GM21619 (cell line): ENCODE measurements at regions not wholly inside any gene's neighbourhood (a gene's known extent, or its start where the extent isn't known, plus 50 kb on each side); places are given as distances from the start of the nearest gene placed in this dataset.

Experiments used
- ATAC-seq: cut with Tn5 transposase; IDR thresholded peaks from one replicate; pipeline ENCODE4 v1.9.1; 2021; ENCODE audit not compliant: unreplicated experiment

GRCh38 chr11:95717314-95717713 lies 72.3 kb downstream of the FAM76B start:
- ATAC-seq, result no peak

GRCh38 chr11:95716266-95716665 lies 73.3 kb downstream of the FAM76B start:
- ATAC-seq, result peak; percentile 11

GRCh38 chr11:95715777-95716241 lies 73.8 kb downstream of the FAM76B start:
- ATAC-seq, result peak; percentile 78

DNA sequence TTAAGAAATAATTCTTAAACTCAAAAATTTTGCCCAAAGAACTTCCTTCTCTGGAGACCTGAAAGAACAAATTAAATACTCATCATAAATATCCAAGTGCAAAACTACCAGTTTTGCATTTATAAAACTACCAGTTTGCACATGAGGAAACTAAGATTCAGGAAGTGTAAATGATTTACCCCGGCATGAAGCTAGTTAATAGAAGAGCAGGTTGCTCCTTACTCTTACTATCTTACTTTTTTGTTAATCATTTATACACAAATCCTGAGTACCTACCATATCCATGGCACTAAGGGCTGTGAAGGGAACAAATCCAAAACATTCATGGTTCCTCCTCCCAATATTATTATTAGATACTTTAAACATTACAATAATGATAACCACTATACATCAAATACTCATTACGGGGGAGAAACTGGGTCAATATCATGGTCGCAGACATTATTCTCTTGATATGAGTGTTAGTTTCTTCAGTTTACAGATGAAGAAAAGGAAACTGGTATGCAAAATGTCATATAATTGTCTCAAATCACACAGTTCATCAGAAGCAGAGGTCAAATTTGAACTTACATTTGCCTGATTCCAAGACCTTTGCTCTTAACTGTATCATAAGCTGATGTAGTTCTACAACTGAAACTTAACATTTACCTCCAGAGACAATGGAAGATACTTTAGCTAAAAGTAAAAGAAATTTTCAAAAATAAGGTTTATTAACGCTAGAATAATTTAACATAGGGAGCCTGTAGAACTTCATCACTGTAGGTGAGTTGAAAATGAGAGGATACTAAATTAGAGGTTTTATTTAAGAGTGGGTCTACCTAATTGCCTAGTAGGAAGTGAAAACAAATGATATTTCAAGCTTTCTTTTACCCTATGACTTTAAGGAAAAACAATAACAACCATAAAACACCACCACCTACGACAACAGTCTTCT lies 74.5 kb downstream of the FAM76B start:
- ATAC-seq, result no peak

DNA sequence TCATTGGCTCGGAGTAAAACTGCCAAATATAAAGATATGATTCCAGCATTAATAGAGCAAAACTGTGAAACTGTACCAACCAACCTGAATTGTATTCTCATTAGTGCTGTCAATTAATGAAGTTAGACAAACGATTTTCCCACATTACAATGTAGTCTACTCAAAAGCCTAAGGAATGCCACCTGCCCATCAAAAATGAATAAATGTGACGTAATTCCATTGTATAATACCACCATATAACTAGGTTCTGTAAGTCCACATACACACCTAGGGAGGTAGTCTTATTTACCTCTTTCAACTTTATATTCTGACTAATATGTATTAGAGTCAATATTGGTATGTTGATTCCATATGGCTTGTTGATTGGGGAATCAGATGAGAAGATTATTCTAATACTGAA lies 76.2 kb downstream of the FAM76B start:
- ATAC-seq, result no peak

- ATAC-seq, result no peak
Observed at GRCh38 chr11:95711945-95712221, 77.7 kb downstream of the FAM76B start.

DNA sequence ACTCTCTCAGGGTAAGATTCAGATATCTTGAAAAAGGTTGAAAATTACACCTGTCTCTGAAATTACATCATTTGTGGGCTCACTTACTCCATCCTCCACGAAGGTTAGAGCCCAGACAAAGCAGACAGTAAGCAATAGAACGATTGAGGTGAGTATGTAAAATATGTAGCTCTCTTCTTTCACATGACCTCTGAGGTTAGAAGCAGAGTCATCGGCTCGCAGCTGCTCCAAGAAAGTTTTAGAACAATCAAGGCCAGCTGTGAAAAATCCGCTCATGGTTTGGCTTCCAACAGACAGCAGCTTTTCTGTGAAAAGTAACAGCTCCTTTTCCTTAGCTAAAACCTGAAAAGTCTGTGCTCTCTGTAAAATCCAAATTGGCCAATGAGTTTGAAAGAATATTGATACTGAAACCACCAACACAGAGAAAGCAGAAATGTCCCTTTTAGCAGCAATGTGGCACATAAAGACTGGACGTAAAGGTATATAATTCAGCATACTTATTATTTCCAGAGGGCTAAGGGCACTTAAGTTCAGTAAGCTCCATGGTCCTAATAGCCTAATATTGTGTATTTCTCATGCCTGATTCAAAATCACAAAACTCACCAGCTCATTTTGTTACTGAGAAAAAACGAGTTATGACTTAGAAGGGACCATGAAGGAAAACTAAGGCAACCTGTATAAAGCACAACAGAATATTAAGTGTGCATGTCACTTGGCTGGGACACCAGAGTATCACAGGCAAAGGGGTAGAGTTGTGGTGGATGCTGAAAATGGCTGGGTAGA lies 78.2 kb downstream of the FAM76B start:
- ATAC-seq, result peak; percentile 38

DNA sequence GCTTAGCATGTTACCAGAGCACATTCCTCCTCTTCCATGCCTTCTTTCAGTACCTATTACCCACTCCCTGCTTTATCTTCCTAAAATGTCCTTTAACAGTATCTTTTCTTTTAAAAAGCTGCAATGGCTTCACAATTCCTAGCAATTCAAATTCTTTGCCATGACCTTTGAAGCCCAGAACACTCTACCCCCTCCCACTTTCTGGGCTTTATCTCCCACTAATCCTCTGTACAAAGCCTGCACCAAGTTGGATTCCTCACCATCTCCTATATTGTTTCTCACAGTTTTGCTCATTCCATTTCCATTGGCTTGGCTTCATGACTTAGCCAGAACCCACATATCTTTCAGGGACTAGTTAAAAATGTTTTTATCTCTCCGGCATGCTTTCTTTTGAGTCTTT lies 80.9 kb downstream of the FAM76B start:
- ATAC-seq, result no peak

- no peak for ATAC-seq
Observed at GRCh38 chr11:95706974-95707387, 82.6 kb downstream of the FAM76B start.

DNA sequence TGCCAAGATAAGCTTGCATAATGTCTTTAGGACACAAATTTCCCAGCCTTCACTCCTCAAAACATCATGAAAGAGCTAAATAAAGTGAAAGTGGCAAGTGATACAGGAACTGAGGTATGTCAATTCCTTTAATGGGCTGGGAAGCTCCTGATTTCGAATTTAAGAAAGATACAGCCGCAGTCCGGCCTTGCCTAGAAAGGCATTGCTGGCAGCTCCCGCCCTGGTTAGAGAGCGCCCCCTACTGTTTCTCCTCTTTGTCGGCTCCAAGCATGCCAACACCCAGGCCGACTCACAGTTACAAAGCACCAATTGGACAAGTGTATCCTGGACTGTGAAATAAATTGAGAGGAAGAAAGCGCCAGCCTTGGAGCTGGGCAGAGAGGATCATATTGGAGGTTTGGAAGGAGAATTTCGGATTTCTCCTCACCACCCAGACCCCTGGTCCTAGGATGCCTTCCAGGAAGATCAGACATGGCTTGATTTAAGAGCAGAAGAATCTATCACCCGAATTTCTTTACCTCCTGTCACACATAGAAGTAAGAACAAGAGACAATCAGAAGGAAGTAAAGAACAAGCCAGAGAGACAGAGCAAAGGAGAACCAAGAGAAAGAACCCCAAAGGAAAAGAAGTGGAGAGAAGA lies 84.0 kb downstream of the FAM76B start:
- ATAC-seq, result peak; percentile 73

- no peak for ATAC-seq
Observed at GRCh38 chr11:95704865-95705264, 84.7 kb downstream of the FAM76B start.

DNA sequence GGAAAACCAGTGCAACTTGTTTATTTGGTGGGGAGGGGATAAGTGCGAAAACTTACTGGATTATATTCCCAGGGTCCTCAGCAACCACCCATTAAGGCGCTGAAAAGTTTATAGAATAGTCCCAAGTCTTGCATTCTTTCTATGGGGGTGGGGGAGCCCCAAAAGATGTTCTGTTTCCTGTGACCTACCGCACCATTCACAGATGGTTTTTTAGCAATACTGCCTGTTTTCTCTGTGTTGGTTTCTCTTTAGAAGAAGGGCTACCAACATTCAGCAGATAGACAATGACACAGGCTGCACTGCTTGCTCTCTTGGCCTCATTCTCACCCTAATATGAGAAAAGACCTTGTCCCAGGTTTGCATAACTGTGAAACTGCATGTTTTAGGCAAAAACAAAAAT lies 86.5 kb downstream of the FAM76B start:
- ATAC-seq, result peak; percentile 49

DNA sequence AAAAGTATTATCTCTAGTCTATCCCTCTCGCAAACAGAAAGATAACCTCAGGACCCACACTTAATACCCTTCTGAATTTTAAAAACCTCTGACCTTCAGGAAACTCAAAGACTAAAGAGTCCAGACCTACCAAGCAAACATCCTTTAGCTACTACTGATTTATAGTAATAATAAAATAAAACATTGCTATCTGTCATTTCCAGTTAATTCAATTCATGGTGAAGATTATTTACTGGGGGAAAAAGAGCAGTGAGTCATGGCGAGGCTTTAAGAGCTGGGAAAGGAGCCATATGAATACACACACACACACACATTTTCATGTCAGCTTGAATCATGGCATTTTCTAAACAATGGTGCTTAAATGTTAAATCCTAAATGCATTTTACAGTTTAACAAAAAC lies 87.1 kb downstream of the FAM76B start:
- ATAC-seq, result no peak

GRCh38 chr11:95700471-95700817 lies 89.1 kb downstream of the FAM76B start:
- ATAC-seq, result peak; percentile 31

- ATAC-seq, result peak; percentile 35
Observed at GRCh38 chr11:95699631-95700470, 89.7 kb downstream of the FAM76B start.

GRCh38 chr11:95698676-95699557 lies 90.7 kb downstream of the FAM76B start:
- no peak for ATAC-seq

GRCh38 chr11:95697614-95698408 lies 91.8 kb downstream of the FAM76B start:
- ATAC-seq, result no peak

GRCh38 chr11:95695181-95695580 lies 94.4 kb downstream of the FAM76B start:
- no peak for ATAC-seq

DNA sequence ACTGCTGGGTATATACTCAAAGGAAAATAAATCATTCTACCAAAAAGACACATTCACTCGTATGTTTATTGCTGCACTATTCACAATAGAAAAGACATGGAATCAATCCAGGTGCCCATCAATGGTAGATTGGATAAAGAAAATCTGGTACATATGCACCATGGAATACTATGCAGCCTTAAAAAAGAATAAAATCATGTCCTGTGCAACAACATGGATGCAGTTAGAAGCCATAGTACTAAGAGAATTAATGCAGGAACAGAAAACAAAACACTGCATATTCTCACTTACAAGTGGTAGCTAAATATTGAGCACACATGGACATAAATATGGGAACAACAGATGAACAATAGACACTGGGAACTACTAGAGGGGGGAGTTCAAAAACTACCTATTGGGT lies 96.3 kb downstream of the FAM76B start:
- ATAC-seq, result no peak
